ENCODE measurements at regions not wholly inside any gene's neighbourhood (a gene's known extent, or its start where the extent isn't known, plus 50 kb on each side); places are given as distances from the start of the nearest gene placed in this dataset.
A peak's percentile ranks its signal among the peaks of the same experiment; 100 is the strongest.
"Not testable (repeated sequence)": the region's sequence is repeated elsewhere in the genome, so short reads cannot be mapped to it uniquely, and the experiment has no call there.

- DNase-seq: peak in 1 of 2 experiments; percentile 35
These were observed 185.6 kb upstream of the COL3A1 start for GRCh38 chr2:188788621-188789020.

- DNase-seq: no peak
These were observed 184.2 kb upstream of the COL3A1 start for GRCh38 chr2:188789951-188790350.

GRCh38 chr2:188794453-188794852 lies 179.7 kb upstream of the COL3A1 start:
- not testable (repeated sequence) for DNase-seq

- DNase-seq: no peak
These were observed 178.4 kb upstream of the COL3A1 start for GRCh38 chr2:188795762-188796161.

- DNase-seq: no peak
These were observed 176.8 kb upstream of the COL3A1 start for GRCh38 chr2:188797371-188797770.

GRCh38 chr2:188798159-188798558 lies 176.0 kb upstream of the COL3A1 start:
- peak in 1 of 2 experiments; percentile 43 for DNase-seq

DNA sequence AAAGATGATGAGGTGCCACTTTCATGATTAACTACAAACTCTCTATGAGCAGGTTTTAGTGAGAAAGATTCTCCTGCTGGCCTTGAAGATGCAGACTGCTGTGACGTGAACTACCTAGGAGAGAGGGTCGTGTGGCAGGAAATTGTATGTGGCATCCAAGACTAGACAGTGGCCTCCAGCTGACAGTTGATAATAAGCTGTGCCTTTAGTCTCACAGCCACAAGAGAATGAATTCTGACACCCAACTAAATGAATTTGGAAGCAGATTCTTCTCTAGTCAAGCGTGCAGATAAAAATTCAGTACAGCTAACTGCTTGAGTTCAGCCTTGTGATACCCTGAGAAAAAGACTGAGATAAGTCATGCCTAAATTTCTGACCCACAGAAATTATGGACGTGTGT lies 169.0 kb upstream of the COL3A1 start:
- no peak for DNase-seq

GRCh38 chr2:188808947-188809355 lies 165.2 kb upstream of the COL3A1 start:
- DNase-seq: no peak

DNA sequence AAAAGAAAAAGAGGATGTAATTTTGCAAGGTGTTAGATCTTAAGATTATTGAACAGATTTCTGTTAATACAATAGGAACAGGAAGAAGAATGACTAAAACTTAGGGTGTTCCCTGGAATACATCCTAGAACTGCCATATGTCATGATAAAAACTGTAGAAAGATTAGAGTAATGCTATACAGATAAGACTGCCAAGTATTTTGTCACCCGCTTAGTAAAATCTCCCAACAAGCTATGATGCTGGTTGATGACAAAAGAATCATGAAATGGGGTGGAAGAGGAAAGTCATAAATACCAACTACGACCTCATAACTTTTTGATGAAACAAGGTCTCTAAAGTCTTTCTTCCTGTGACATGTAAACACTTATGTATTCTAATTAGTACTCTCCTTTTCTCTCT lies 163.6 kb upstream of the COL3A1 start:
- DNase-seq: no peak

DNA sequence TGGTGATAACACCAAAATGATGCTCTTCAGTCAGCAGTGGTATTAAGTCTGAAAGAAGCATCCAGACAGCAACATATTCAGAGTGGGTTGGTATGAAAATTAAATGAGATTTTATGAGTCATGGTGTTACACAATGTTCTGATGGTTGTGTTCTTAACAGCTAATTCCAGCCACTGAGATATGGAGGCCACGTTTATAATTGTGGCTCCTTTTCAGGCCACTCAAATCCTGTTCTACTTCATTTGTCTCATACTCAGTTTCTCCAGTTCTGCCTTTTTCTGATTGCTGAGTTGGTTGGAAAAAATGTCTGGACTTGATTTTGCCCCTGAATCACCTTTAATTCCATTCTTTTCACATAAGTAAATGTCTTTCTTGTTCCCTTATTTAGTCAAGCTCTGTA lies 162.7 kb upstream of the COL3A1 start:
- DNase-seq: no peak

DNA sequence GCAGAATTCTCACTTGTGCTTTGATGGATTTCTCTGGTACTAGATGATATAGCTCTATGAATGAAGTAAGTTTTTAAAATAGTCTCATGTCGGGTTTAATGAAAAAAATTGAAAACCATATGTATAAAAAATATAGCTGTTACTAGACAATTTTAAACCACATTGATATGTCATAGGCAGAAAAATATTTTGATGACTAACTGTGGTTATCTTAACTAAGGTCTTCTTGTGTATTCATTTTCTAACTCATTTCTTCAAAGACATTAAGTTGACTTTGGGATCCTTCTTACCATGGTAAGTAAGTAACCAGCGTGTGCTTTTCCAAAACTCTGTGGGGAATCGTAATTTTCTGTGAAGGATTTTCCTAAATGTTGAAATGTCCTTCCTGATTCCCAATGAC lies 160.9 kb upstream of the COL3A1 start:
- no peak for DNase-seq

- DNase-seq: no peak
These were observed 160.3 kb upstream of the COL3A1 start for GRCh38 chr2:188813857-188814256.

- no peak for DNase-seq
These were observed 155.2 kb upstream of the COL3A1 start for GRCh38 chr2:188819011-188819410.

DNA sequence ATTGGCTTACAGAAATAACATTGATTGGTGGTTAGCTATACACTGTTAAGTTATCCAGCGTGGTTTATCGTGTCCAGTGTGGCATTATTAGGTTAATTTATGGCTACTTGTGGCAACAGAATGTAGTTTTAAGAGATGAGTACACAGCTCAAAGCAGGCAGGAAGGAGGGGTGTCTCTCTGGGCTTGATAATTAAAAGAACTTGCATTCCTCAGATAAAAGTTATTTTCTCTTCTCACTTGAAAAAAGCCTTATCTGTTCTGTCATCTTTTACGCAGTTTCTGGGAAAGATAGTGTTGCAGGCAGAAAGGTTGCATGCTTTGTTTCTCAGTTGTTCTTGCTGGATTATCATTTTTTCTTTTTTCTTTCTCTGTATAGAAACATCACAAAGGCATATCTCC lies 154.4 kb upstream of the COL3A1 start:
- DNase-seq: no peak

GRCh38 chr2:188820576-188820975 lies 153.6 kb upstream of the COL3A1 start:
- DNase-seq: no peak

DNA sequence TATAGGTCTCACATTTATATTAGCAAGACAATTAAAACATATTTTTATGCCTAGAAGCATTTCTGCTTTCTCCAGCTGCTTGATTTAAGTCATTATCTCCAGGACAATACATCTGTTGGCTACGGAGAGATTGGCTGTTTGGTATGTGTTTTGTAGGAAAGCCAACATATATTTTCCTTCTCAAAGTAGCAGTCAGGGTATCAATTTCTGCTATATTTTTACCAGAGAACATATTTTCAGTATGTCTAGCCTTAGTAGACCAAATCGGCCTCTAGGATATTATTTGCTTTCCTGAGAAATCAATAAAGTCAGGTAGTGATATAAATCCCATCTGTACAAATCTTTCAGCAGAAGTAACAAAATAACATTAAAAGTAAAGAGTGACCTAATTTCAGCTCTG lies 150.0 kb upstream of the COL3A1 start:
- no peak for DNase-seq

DNA sequence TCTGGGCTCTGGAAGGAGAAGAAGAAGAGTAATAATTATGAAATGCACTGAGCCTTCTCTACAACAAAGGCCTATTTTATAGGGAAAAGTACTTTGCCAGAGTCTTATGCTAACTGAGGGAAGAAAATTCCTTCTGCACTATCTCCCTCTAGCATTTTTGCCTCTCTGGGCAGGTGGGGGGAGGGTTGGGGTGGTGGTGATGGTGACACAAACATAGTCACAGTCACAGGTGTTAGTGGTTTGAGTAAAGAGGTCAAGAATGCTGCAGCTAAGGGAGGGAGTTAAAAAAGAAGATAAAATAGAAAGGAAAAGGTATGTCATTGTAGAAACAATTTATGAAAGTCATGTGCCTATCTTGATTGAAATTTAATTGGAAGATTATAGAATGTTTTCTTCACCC lies 140.8 kb upstream of the COL3A1 start:
- DNase-seq: no peak

GRCh38 chr2:188833799-188834198 lies 140.4 kb upstream of the COL3A1 start:
- no peak for DNase-seq

- no peak for DNase-seq
These were observed 139.2 kb upstream of the COL3A1 start for GRCh38 chr2:188835006-188835405.

DNA sequence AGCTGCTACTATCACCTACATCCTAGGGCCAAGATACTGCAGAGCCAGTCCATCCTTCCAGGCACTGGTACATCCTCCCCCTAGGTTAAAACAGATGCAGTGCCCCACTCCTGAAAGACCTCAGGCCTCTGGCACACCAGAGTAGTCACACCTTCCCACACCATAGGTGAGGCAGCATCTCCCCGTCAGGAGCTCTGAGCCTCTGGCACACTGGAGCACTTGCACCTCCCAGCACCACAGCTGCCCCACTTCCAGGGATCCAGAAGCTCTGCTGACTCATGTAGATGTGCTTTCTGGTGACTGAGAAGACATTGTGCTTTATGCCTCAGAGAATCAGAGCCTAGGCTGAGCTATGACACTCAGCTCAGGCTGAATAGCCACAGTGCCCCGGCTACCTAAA lies 138.4 kb upstream of the COL3A1 start:
- DNase-seq: no peak

GRCh38 chr2:188845692-188846091 lies 128.5 kb upstream of the COL3A1 start:
- DNase-seq: no peak

DNA sequence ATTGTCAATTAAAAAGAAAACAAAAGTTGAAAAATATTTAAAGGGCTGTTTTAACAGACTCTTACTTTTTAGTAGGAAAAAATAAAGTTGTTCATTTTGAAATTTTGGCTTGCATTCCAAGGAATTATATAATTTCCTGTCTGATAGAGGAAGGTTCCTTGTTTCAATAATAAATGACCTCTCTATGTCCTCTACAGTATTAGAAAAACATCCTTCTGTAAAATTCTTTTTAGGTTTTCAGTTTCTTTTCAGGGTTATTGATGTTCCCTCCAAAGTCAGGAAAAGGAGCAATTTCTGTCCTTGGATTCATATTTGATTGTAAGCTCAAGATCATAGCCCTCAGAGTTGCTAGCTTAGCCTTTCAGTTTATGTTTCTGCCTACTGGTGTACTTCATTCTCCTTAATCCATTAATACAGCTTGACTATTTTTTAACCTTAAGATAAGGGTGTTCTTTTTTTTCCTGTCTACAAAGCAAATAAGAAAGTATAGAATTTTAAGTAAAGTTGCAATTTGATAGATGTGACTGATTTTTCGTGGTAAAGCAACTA lies 125.2 kb upstream of the COL3A1 start:
- DNase-seq: no peak

GRCh38 chr2:188850786-188851185 lies 123.4 kb upstream of the COL3A1 start:
- DNase-seq: no peak

GRCh38 chr2:188851311-188851710 lies 122.9 kb upstream of the COL3A1 start:
- no peak for DNase-seq

DNA sequence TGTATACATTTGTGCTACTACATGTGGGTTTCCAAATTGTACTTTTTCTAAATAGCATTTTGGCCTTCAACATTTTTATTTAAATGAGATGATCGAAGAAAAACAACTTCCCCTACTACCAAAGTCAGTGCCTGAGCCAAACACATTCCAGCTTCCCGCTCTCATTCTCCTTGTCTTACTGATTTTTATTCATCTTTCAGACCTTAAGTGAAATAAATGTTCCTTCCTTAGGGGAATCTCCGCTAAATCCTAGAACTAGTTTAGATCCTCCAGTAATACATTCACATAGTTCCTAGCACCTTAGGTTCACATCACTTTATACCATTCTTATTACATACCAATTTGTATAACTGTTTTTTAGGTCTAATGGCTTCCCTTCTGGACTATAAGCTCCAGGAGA lies 122.3 kb upstream of the COL3A1 start:
- no peak for DNase-seq

DNA sequence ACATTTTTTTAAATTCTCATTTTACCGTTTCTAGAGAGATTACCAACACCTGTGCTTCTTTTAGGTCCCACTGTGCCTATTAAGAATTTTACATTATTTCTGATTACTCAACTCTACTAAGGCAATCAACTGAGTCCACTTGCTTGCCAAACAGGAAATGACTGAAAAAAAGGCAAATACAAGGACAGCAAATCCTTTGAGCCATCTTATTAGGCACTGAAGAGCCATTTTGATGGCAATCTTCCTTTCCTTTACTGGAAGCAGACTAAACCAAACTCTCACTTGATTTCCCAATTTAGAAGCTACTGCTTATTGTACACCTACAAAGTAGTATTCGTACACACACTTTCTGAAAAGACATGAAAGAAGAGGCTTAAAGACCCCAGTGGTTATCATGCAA lies 121.4 kb upstream of the COL3A1 start:
- peak in 1 of 2 experiments; percentile 35 for DNase-seq

All from NCI-H2081 (cell line).